Right atrium auricular region (tissue), 2 donors: ENCODE measurements at regions not wholly inside any gene's neighbourhood (a gene's known extent, or its start where the extent isn't known, plus 50 kb on each side); places are given as distances from the start of the nearest gene placed in this dataset.
A peak's percentile ranks its signal among the peaks of the same experiment; 100 is the strongest.

Source experiments
- DNase-seq: peaks from one replicate; pipeline ENCODE4 v3.0.0-alpha.2; 2019; ENCODE audit warnings: low spot score
- H3K27ac ChIP-seq, 2 donors: fragments of 200-600 bp; sonication (generic); 1 replicate in 1 of 2; 2 replicates in 1 of 2; pipeline ENCODE4 v1.5.1; 2016 to 2019
- H3K27me3 ChIP-seq, 2 donors: fragments of 200-600 bp; sonication (generic); one replicate each; pipeline versions ENCODE4 v1.5.1 to v1.6.0; 2017 to 2019
- H3K36me3 ChIP-seq: fragments of 200-600 bp; sonication (generic); one replicate; pipeline ENCODE4 v1.5.1; 2016
- H3K4me1 ChIP-seq, 2 donors: fragments of 200-600 bp; sonication (generic); one replicate each; pipeline versions ENCODE4 v1.5.1 to v1.6.0; 2017 to 2019
- H3K4me3 ChIP-seq, 2 donors: fragments of 200-600 bp; sonication (generic); 1 replicate in 1 of 2; 2 replicates in 1 of 2; pipeline ENCODE4 v1.5.1; 2017 to 2019; ENCODE audit warnings: mild to moderate bottlenecking in 1 of 2, moderate library complexity in 1 of 2
- H3K9me3 ChIP-seq, 2 donors: fragments of 200-600 bp; sonication (generic); one replicate each; pipeline ENCODE4 v1.5.1; 2019
- TF ChIP-seq, protein P1 (sequence below), 2 donors: fragments of 200-600 bp; sonication (generic); IDR thresholded peaks; one replicate each; pipeline ENCODE4 v1.5.1; 2019; ENCODE audit warnings: antibody characterized with exemption in 2 of 2

DNA sequence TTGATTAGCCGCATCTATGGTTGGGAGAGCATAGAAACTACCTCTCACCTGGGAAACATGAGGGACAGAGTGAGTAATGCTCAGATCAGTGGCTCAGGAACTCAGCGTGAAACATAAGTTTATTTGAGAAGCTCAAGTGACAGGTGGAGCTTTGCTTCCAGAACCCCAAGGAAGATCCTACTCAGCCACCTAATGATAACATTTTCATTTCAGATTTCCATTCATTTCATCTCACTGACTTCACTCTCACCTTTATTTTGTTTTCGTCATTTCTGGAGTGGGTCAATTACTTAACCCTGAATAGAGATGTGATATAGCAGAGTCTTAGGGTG lies 145.5 kb upstream of the DUSP10 start:
- H3K36me3 ChIP-seq, result no peaks in the 10 kb centered on the region

DNA sequence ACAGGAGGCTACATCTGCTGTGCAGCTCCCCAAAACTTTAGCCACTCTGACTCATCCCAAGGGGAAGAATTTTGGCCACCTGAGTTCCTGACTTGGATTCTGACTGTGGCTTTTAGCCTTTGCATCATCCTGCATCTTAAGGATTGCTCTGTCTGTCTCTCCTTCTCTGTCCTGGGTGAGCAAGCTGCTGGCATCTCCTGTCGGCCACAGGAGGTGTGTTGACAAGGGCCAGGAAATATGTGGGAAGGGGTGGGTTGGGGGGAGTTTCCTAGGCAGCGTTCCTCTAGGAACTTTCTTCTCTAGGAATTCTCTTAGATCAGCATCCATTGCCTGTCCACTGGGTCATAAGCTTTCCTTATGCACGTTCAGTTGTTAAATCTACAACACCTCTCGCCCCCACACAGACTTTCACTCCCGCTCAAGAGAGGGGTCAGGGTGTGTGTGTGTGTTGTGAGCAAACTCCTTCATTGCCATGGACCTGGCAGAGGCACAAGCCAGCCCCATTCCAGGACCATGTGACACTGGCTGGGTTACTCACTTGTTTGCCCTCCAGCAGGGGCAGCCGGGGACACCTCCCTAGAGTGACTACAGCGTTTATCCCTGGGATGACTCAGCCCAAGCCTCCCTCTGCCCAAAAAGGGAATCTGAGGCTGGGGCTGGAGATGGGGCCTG lies 145.0 kb upstream of the DUSP10 start:
- Histone ChIP-seq H3K4me1 (peaks cover 0 to 10% of the 10 kb centered on the region in 2 donors), H3K36me3 (no peaks in the 10 kb centered on the region), H3K9me3 (no peaks in the 10 kb centered on the region), H3K27ac (no peak overlapping the region), H3K27me3 (no peaks in the 10 kb centered on the region), H3K4me3 (no peak overlapping the region)
- peak; percentile 82 for DNase-seq
- TF ChIP-seq, protein P1, sequence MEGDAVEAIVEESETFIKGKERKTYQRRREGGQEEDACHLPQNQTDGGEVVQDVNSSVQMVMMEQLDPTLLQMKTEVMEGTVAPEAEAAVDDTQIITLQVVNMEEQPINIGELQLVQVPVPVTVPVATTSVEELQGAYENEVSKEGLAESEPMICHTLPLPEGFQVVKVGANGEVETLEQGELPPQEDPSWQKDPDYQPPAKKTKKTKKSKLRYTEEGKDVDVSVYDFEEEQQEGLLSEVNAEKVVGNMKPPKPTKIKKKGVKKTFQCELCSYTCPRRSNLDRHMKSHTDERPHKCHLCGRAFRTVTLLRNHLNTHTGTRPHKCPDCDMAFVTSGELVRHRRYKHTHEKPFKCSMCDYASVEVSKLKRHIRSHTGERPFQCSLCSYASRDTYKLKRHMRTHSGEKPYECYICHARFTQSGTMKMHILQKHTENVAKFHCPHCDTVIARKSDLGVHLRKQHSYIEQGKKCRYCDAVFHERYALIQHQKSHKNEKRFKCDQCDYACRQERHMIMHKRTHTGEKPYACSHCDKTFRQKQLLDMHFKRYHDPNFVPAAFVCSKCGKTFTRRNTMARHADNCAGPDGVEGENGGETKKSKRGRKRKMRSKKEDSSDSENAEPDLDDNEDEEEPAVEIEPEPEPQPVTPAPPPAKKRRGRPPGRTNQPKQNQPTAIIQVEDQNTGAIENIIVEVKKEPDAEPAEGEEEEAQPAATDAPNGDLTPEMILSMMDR (IDR thresholded peaks at IDR 0.05), result no peak

More for the DNA sequence above, 145.5 kb upstream of the DUSP10 start:
- Histone ChIP-seq H3K27ac (no peak overlapping the region), H3K4me1 (peaks cover 0 to 10% of the 10 kb centered on the region in 2 donors), H3K4me3 (no peak overlapping the region), H3K9me3 (no peaks in the 10 kb centered on the region), H3K27me3 (no peaks in the 10 kb centered on the region)
- TF ChIP-seq, protein P1 (IDR thresholded peaks at IDR 0.05), result no peak
- DNase-seq, result no peak

DNA sequence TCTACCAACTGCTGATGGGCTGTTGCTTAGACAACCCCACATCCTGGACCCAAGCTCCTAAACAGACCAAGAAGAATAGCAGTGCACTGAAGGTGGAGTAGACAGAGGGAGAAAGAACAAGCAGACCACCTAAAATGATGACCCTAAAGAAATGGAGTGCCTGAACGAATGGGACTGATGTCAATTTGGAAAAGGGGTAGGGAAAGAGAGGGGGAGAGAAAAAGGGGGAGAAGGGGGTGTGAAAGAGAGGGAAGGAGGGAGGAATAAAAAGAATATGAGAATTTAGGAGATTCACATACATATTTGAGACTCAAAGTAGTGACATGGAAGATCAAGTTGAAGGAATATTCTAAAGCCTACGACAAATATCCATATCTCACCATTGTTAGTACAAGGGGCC lies 144.4 kb upstream of the DUSP10 start:
- DNase-seq, result no peak
- no peak overlapping the region for H3K27ac ChIP-seq
- H3K27me3 ChIP-seq, result no peaks in the 10 kb centered on the region
- H3K4me3 ChIP-seq, result no peak overlapping the region
- TF ChIP-seq, protein P1 (IDR thresholded peaks at IDR 0.05), result no peak
- no peaks in the 10 kb centered on the region for H3K9me3 ChIP-seq
- peaks cover 0 to 10% of the 10 kb centered on the region in 2 donors for H3K4me1 ChIP-seq
- no peaks in the 10 kb centered on the region for H3K36me3 ChIP-seq

DNA sequence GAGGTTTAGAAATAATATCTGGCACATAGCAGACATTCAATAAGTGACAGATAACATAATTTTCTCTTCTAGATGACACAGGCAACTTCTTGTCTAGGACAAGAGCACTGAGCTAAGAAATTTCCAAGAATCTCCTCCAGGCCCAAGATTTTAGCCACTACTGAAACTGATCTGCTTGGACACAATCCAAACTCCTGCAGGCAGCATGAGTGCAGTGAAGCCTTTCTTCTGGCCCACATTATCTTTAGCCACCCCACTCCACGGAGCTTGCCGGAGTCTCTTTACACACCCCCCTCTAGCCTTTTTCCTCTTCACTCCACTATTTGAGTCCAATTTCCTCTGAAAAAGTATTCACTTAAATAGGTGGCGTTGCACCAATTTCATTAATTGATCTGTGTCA lies 142.9 kb upstream of the DUSP10 start:
- H3K27me3 ChIP-seq, result no peaks in the 10 kb centered on the region
- H3K27ac ChIP-seq, result no peak overlapping the region
- DNase-seq, result no peak
- peaks cover 0 to 10% of the 10 kb centered on the region in 2 donors for H3K4me1 ChIP-seq
- H3K36me3 ChIP-seq, result no peaks in the 10 kb centered on the region
- TF ChIP-seq, protein P1 (IDR thresholded peaks at IDR 0.05), result no peak
- no peak overlapping the region for H3K4me3 ChIP-seq
- no peaks in the 10 kb centered on the region for H3K9me3 ChIP-seq

DNA sequence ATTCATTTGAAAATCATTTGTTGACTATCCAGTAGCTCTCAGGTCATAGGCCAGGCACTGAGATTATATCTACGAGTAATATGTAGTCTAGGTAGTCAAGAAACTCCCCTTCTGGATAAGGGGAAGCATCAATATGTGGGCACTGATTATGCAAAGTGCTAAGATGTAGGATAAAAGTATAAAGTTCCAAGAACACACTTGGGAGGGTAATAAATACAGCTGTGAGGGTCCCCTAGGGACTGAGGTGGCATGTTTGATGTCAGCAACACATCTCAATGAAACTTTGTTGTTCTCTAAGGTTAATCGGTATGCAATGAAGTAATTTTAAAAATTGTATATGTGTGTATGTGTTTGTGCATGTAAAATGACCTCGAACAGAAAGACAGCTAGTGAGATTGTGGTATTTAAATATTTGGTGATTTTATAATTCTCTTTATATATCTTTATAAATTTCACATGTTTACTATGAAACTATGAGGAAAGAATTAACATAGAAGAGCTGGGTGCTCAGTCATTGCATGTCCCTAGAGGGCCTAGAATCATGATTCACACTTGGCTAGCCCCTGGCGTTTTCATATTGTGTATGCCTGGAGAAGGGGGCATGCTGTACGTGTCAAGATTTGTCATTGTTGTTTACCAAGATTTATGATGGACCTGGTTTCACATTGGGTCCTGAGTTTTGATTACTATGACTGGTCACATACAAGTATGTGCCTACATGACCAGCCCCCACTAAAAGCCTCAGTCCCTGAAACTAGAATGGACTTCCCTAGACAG lies 140.1 kb upstream of the DUSP10 start:
- DNase-seq, result no peak
- Histone ChIP-seq H3K9me3 (no peaks in the 10 kb centered on the region), H3K27ac (no peak overlapping the region), H3K36me3 (no peaks in the 10 kb centered on the region), H3K27me3 (no peaks in the 10 kb centered on the region), H3K4me3 (no peak overlapping the region), H3K4me1 (peaks cover 0 to 6% of the 10 kb centered on the region in 2 donors)
- TF ChIP-seq, protein P1 (IDR thresholded peaks at IDR 0.05), result no peak
